ENCODE measurements at regions not wholly inside any gene's neighbourhood (a gene's known extent, or its start where the extent isn't known, plus 50 kb on each side); places are given as distances from the start of the nearest gene placed in this dataset.

DNA sequence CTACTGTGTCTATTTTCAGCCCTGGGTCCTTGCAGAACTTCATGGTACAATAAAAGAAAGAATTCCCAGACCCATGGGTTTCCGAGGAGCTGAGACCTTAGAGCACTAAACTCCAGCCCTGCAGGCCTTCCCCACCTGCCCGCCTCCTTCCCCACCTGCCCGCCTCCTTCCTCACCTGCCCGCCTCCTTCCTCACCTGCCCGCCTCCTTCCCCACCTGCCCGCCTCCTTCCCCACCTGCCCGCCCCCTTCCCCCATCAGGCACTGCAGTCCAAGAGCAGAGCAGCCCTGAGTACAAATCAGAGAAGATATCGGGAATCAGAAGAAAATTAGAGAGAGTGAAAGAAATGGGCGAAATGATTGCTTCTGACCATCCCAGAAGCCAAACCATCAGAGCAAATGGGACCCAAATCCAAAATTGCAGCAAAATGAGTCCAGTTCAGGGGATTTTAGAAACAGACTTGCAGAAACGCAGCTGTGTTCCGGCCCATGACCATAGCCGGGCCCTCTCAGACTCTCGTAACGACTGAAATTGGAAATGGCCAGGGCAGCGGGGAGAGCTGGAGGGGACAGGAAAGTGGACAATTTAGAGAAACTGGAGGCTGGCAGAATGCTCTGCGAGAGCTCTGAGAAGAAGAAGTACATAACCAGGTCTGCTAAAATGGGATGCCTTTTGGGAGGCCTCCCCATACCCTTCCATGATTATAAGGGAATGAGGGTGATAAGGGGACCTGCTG lies 568.4 kb downstream of the TCERG1L start:
- TF ChIP-seq, protein P1, sequence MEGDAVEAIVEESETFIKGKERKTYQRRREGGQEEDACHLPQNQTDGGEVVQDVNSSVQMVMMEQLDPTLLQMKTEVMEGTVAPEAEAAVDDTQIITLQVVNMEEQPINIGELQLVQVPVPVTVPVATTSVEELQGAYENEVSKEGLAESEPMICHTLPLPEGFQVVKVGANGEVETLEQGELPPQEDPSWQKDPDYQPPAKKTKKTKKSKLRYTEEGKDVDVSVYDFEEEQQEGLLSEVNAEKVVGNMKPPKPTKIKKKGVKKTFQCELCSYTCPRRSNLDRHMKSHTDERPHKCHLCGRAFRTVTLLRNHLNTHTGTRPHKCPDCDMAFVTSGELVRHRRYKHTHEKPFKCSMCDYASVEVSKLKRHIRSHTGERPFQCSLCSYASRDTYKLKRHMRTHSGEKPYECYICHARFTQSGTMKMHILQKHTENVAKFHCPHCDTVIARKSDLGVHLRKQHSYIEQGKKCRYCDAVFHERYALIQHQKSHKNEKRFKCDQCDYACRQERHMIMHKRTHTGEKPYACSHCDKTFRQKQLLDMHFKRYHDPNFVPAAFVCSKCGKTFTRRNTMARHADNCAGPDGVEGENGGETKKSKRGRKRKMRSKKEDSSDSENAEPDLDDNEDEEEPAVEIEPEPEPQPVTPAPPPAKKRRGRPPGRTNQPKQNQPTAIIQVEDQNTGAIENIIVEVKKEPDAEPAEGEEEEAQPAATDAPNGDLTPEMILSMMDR (IDR thresholded peaks at IDR 0.05 in 8 of 11, conservative IDR thresholded peaks at IDR 0.05 in 3 of 11) = no peak
- TF ChIP-seq POLR2A (IDR thresholded peaks at IDR 0.05) (no peak), POLR2AphosphoS5 (IDR thresholded peaks at IDR 0.05) (no peak)
